ENCODE measurements at regions not wholly inside any gene's neighbourhood (a gene's known extent, or its start where the extent isn't known, plus 50 kb on each side); places are given as distances from the start of the nearest gene placed in this dataset.

DNA sequence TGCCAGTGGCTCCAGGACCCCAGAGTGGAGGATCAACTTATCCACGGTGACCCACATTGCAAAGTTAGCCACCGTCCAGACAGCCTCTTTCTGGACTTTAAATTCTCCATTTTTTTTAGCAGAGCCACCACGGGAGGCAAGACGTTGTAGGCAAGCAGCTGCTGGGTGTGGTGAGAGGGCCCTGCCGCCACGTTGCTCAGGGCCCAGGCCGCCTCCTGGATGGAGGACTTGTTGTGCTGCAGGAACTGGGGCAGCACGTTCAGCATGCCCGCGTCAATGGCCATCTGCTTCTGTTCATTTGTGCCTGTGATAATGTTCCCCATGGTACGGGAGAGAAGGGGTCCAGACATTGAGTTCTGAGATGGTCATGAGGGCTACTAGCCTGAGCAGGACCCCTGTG is 114.3 kb upstream of the POC5 start:
- TF ChIP-seq, protein P1, sequence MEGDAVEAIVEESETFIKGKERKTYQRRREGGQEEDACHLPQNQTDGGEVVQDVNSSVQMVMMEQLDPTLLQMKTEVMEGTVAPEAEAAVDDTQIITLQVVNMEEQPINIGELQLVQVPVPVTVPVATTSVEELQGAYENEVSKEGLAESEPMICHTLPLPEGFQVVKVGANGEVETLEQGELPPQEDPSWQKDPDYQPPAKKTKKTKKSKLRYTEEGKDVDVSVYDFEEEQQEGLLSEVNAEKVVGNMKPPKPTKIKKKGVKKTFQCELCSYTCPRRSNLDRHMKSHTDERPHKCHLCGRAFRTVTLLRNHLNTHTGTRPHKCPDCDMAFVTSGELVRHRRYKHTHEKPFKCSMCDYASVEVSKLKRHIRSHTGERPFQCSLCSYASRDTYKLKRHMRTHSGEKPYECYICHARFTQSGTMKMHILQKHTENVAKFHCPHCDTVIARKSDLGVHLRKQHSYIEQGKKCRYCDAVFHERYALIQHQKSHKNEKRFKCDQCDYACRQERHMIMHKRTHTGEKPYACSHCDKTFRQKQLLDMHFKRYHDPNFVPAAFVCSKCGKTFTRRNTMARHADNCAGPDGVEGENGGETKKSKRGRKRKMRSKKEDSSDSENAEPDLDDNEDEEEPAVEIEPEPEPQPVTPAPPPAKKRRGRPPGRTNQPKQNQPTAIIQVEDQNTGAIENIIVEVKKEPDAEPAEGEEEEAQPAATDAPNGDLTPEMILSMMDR (IDR thresholded peaks at IDR 0.05; ENCODE audit: insufficient read depth, low read length) = no peak
- TF ChIP-seq POLR2AphosphoS5 (IDR thresholded peaks at IDR 0.05; ENCODE audit: low read depth) = no peak

Measured in HL-60 (cell line).